HEK293 (cell line): ENCODE measurements at regions not wholly inside any gene's neighbourhood (a gene's known extent, or its start where the extent isn't known, plus 50 kb on each side); places are given as distances from the start of the nearest gene placed in this dataset.

ENCODE experiments used
- ELK4 ChIP-seq: IDR thresholded peaks from 2 replicates; pipeline ENCODE4 v1.6.1; 2011; ENCODE audit warnings: mild to moderate bottlenecking, low read depth, low read length, borderline replicate concordance
- PBX3 ChIP-seq: sonication (generic); formaldehyde crosslinking; IDR thresholded peaks from 2 replicates; pipeline ENCODE4 v1.8.1; 2022; ENCODE audit warnings: mild to moderate bottlenecking, moderate library complexity, missing genetic modification reagents
- PRDM10 ChIP-seq: fragments of 450-650 bp; formaldehyde crosslinking; IDR thresholded peaks from 2 replicates; pipeline ENCODE4 v1.5.1; 2016; ENCODE audit warnings: missing biosample characterization, missing genetic modification characterization
- ZBTB21 ChIP-seq: fragments of 450-650 bp; formaldehyde crosslinking; IDR thresholded peaks from 2 replicates; pipeline ENCODE4 v1.5.1; 2017; ENCODE audit warnings: missing biosample characterization, missing genetic modification characterization
- ZFP37 ChIP-seq: fragments of 450-650 bp; formaldehyde crosslinking; IDR thresholded peaks from 2 replicates; pipeline ENCODE4 v1.5.1; 2016; ENCODE audit warnings: missing biosample characterization, missing genetic modification characterization
- ZNF112 ChIP-seq: fragments of 450-650 bp; formaldehyde crosslinking; IDR thresholded peaks from 2 replicates; pipeline ENCODE4 v1.5.0; 2017; ENCODE audit warnings: missing biosample characterization, missing genetic modification characterization
- ZNF211 ChIP-seq: fragments of 450-650 bp; formaldehyde crosslinking; IDR thresholded peaks from 2 replicates; pipeline ENCODE4 v1.5.1; 2016; ENCODE audit warnings: low read depth, missing biosample characterization, missing genetic modification characterization
- ZNF274 ChIP-seq, 2 experiments: fragments of 200-500 bp in 1 of 2; fragments of 450-650 bp in 1 of 2; sonication (Bioruptor generic) in 1 of 2; formaldehyde crosslinking in 1 of 2; IDR thresholded peaks; 2 replicates each; pipeline versions ENCODE4 v1.5.1 to v1.6.1; 2014 to 2016; ENCODE audit warnings: borderline replicate concordance in 1 of 2, inconsistent platforms in 1 of 2, low read length in 1 of 2, missing biosample characterization in 1 of 2, missing genetic modification characterization in 1 of 2
- ZNF530 ChIP-seq: fragments of 450-650 bp; formaldehyde crosslinking; IDR thresholded peaks from 2 replicates; pipeline ENCODE4 v1.5.1; 2016; ENCODE audit warnings: low read depth, missing biosample characterization, missing genetic modification characterization
- ZNF549 ChIP-seq: fragments of 450-650 bp; IDR thresholded peaks from 2 replicates; pipeline ENCODE4 v1.5.1; 2018; ENCODE audit warnings: missing biosample characterization, missing genetic modification characterization, mild to moderate bottlenecking, inconsistent platforms, moderate library complexity
- ZNF558 ChIP-seq: fragments of 450-650 bp; formaldehyde crosslinking; IDR thresholded peaks from 2 replicates; pipeline ENCODE4 v1.5.1; 2016; ENCODE audit warnings: missing biosample characterization, missing genetic modification characterization
- TF ChIP-seq, protein P1 (sequence below): fragments of 450-650 bp; formaldehyde crosslinking; IDR thresholded peaks from 2 replicates; pipeline ENCODE4 v1.5.1; 2016; ENCODE audit warnings: missing biosample characterization, missing genetic modification characterization
- TF ChIP-seq, protein P2 (sequence below): fragments of 450-650 bp; formaldehyde crosslinking; IDR thresholded peaks from 2 replicates; pipeline ENCODE4 v1.5.0; 2017; ENCODE audit warnings: missing biosample characterization, missing genetic modification characterization, borderline replicate concordance
- TF ChIP-seq, protein P3 (sequence below): fragments of 450-650 bp; formaldehyde crosslinking; IDR thresholded peaks from 2 replicates; pipeline ENCODE4 v1.5.1; 2016; ENCODE audit warnings: missing biosample characterization, missing genetic modification characterization

GRCh38 chr6:4258733-4259132 lies 123.4 kb upstream of the ECI2 start:
- TF ChIP-seq, protein P1, sequence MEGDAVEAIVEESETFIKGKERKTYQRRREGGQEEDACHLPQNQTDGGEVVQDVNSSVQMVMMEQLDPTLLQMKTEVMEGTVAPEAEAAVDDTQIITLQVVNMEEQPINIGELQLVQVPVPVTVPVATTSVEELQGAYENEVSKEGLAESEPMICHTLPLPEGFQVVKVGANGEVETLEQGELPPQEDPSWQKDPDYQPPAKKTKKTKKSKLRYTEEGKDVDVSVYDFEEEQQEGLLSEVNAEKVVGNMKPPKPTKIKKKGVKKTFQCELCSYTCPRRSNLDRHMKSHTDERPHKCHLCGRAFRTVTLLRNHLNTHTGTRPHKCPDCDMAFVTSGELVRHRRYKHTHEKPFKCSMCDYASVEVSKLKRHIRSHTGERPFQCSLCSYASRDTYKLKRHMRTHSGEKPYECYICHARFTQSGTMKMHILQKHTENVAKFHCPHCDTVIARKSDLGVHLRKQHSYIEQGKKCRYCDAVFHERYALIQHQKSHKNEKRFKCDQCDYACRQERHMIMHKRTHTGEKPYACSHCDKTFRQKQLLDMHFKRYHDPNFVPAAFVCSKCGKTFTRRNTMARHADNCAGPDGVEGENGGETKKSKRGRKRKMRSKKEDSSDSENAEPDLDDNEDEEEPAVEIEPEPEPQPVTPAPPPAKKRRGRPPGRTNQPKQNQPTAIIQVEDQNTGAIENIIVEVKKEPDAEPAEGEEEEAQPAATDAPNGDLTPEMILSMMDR (tag by site-specific recombination) = no peak
- TF ChIP-seq PRDM10 (tag by site-specific recombination) (no peak), ZNF274 (IDR thresholded peaks at IDR 0.05; ENCODE audit: low read length) (no peak), ZNF274 (tag by site-specific recombination; IDR thresholded peaks at IDR 0.05; ENCODE audit: borderline replicate concordance) (no peak), PBX3 (CRISPR knock-in tag) (no peak), ZNF211 (tag by site-specific recombination) (no peak), ELK4 (no peak), ZNF530 (tag by site-specific recombination) (no peak), ZNF549 (tag by site-specific recombination) (no peak), ZNF558 (tag by site-specific recombination) (no peak), ZBTB21 (no peak), ZNF112 (tag by site-specific recombination) (no peak), ZFP37 (tag by site-specific recombination) (no peak)
- TF ChIP-seq, protein P2, sequence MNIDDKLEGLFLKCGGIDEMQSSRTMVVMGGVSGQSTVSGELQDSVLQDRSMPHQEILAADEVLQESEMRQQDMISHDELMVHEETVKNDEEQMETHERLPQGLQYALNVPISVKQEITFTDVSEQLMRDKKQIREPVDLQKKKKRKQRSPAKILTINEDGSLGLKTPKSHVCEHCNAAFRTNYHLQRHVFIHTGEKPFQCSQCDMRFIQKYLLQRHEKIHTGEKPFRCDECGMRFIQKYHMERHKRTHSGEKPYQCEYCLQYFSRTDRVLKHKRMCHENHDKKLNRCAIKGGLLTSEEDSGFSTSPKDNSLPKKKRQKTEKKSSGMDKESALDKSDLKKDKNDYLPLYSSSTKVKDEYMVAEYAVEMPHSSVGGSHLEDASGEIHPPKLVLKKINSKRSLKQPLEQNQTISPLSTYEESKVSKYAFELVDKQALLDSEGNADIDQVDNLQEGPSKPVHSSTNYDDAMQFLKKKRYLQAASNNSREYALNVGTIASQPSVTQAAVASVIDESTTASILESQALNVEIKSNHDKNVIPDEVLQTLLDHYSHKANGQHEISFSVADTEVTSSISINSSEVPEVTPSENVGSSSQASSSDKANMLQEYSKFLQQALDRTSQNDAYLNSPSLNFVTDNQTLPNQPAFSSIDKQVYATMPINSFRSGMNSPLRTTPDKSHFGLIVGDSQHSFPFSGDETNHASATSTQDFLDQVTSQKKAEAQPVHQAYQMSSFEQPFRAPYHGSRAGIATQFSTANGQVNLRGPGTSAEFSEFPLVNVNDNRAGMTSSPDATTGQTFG = no peak
- TF ChIP-seq, protein P3, sequence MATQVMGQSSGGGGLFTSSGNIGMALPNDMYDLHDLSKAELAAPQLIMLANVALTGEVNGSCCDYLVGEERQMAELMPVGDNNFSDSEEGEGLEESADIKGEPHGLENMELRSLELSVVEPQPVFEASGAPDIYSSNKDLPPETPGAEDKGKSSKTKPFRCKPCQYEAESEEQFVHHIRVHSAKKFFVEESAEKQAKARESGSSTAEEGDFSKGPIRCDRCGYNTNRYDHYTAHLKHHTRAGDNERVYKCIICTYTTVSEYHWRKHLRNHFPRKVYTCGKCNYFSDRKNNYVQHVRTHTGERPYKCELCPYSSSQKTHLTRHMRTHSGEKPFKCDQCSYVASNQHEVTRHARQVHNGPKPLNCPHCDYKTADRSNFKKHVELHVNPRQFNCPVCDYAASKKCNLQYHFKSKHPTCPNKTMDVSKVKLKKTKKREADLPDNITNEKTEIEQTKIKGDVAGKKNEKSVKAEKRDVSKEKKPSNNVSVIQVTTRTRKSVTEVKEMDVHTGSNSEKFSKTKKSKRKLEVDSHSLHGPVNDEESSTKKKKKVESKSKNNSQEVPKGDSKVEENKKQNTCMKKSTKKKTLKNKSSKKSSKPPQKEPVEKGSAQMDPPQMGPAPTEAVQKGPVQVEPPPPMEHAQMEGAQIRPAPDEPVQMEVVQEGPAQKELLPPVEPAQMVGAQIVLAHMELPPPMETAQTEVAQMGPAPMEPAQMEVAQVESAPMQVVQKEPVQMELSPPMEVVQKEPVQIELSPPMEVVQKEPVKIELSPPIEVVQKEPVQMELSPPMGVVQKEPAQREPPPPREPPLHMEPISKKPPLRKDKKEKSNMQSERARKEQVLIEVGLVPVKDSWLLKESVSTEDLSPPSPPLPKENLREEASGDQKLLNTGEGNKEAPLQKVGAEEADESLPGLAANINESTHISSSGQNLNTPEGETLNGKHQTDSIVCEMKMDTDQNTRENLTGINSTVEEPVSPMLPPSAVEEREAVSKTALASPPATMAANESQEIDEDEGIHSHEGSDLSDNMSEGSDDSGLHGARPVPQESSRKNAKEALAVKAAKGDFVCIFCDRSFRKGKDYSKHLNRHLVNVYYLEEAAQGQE = no peak
